Common myeloid progenitor, CD34-positive (primary cell): ENCODE measurements at regions not wholly inside any gene's neighbourhood (a gene's known extent, or its start where the extent isn't known, plus 50 kb on each side); places are given as distances from the start of the nearest gene placed in this dataset.

ENCODE experiments used
- CTCF ChIA-PET: fragments of 350-600 bp; sonication (Branson Sonifier 250); formaldehyde crosslinking; loops from one replicate; lab custom pipeline; 2021; ENCODE audit warnings: antibody characterized with exemption; lab: Charles Lee
- POLR2A ChIA-PET: fragments of 350-600 bp; sonication (Branson Sonifier 250); formaldehyde crosslinking; loops from one replicate; lab custom pipeline; 2021; ENCODE audit warnings: antibody characterized with exemption; lab: Charles Lee
- DNase-seq, 3 donors: peaks; one replicate each; pipeline versions ENCODE4 v3.0.0 to v3.0.0-alpha.2; 2013
- H3K27ac ChIP-seq, 2 experiments: 1 replicate in 1 of 2; 2 replicates in 1 of 2; pipeline ENCODE4 v1.7.0; 2013; ENCODE audit warnings: inconsistent platforms in 2 of 2, low read length in 2 of 2, mild to moderate bottlenecking in 2 of 2, low read depth in 1 of 2, moderate library complexity in 1 of 2; ENCODE audit not compliant: severe bottlenecking in 2 of 2, insufficient read depth in 1 of 2, poor library complexity in 1 of 2
- H3K27me3 ChIP-seq, 5 experiments: replicated peaks in 2 of 5; 1 replicate in 3 of 5; 2 replicates in 2 of 5; pipeline versions ENCODE4 v1.6.1 to v1.7.0; 2013; ENCODE audit warnings: low read length in 4 of 5, mild to moderate bottlenecking in 2 of 5, moderate library complexity in 2 of 5, inconsistent platforms in 1 of 5; ENCODE audit not compliant: insufficient read depth in 5 of 5, control insufficient read depth in 4 of 5
- H3K36me3 ChIP-seq, 4 experiments: 1 replicate in 2 of 4; 2 replicates in 2 of 4; pipeline versions ENCODE4 v1.6.1 to v1.7.0; 2013; ENCODE audit warnings: low read length in 3 of 4, control low read depth in 1 of 4, mild to moderate bottlenecking in 1 of 4; ENCODE audit not compliant: control insufficient read depth in 4 of 4, insufficient read depth in 4 of 4
- H3K4me1 ChIP-seq, 4 experiments: 1 replicate in 3 of 4; 2 replicates in 1 of 4; pipeline versions ENCODE4 v1.6.1 to v1.7.1; 2013; ENCODE audit warnings: low read length in 3 of 4, mild to moderate bottlenecking in 3 of 4, control low read depth in 1 of 4, inconsistent platforms in 1 of 4, moderate library complexity in 1 of 4; ENCODE audit not compliant: control insufficient read depth in 4 of 4, insufficient read depth in 4 of 4; ENCODE audit errors: control extremely low read depth in 1 of 4
- H3K4me3 ChIP-seq, 7 experiments: 1 replicate in 4 of 7; 2 replicates in 3 of 7; pipeline versions ENCODE4 v1.5.1 to v1.7.0; 2013; ENCODE audit warnings: mild to moderate bottlenecking in 7 of 7, low read length in 6 of 7, moderate library complexity in 6 of 7, inconsistent platforms in 2 of 7, low read depth in 2 of 7, control low read depth in 1 of 7; ENCODE audit not compliant: insufficient read depth in 4 of 7, control insufficient read depth in 1 of 7; ENCODE audit errors: extremely low read depth in 1 of 7
- H3K9me3 ChIP-seq, 5 experiments: 1 replicate in 4 of 5; 2 replicates in 1 of 5; pipeline versions ENCODE4 v1.6.1 to v1.7.1; 2013; ENCODE audit warnings: low read length in 4 of 5, mild to moderate bottlenecking in 2 of 5, inconsistent platforms in 1 of 5, low read depth in 1 of 5, moderate library complexity in 1 of 5; ENCODE audit not compliant: control insufficient read depth in 4 of 5, insufficient read depth in 2 of 5; ENCODE audit errors: control extremely low read depth in 1 of 5
- WGBS: methylation state at CpG from one replicate; pipeline ENCODE4 v1.1.5; 2013; ENCODE audit not compliant: insufficient coverage; 5-methylcytosine and 5-hydroxymethylcytosine counted together

DNA sequence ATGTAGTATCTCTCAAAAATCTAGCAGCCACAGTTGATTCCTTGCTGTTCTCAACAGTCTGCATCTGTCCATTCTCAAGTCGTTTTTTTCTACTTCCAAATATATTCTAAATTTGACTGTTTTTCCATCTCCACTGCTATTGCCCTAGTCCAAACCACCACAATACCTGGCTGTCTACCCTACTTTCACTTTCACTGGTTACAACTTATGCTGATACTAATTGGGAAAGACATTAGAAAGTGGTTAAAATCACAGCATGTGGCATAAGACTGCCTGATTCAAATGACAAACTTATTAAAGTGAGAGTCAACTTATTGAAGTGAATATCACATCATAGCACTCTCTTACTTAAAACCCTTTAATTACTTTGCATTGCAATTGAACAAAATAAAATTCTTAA lies 72.6 kb downstream of the CHST2 start:
- POLR2A ChIA-PET, result interaction anchor here (0.7 kb wide), 1 partner anchor 334 kb away, joined by 3 read pairs; no protein-coding TSS in a partner anchor
- DNase-seq, result no peak
- Histone ChIP-seq H3K27ac (no peak overlapping the region), H3K9me3 (peaks cover 0 to 4% (median 2%) of the 10 kb centered on the region in 5 experiments), H3K27me3 (no peaks in the 10 kb centered on the region), H3K36me3 (no peaks in the 10 kb centered on the region), H3K4me3 (no peak overlapping the region), H3K4me1 (no peaks in the 10 kb centered on the region)
- 50% methylated on average over 1 of the region's 1 CpG for WGBS
- CTCF ChIA-PET, result no interaction called here

DNA sequence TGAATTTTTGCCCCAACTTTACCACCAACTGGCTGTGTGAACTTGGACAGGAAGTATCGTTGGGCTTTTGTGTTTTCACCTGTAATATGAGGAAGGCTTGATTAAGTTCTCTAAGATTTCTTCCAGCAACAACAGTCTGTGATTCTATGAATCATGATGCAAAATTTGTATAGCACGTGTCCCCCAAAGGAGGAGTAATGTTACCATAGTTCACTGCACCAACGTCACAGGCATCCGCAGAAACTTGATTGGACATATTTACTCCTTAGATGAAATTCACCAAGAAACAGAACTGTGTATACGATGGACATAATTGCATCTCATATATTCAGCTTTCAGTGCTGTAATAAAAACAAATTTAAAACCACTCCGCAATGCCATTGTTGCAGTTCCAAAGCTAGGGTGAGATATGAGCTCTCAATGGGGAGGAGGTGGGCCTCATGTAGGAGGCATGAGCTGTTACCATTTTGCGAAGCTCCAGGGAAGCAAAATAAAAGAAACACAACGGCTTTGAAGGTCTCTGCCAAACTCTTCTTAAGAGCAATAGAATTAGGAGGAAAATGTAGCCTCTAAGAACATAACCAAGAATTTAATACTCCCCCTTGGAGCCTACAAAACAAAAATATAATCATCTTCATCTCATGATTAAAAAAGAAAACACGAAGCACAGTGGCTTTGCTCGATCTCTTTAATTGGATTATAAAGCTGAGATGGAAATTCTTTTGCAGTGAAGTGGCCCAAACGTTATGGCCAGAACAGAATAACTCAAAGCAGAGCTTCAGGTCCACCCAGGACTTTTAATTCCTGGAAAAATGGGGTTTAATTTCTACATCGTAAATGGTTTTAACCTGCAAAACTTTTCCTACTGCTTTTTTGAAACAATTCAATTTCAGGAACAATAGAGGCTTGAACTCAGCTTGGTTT lies 80.7 kb downstream of the CHST2 start:
- WGBS, result 91% methylated on average over 6 of the region's 12 CpGs
- peaks cover 0 to 6% (median 3%) of the 10 kb centered on the region in 5 experiments for H3K9me3 ChIP-seq
- H3K36me3 ChIP-seq, result no peaks in the 10 kb centered on the region
- H3K4me1 ChIP-seq, result no peaks in the 10 kb centered on the region
- ChIA-PET CTCF (no interaction called here), POLR2A (no interaction called here)
- no peak for DNase-seq
- H3K27ac ChIP-seq, result no peak overlapping the region
- H3K27me3 ChIP-seq, result no peaks in the 10 kb centered on the region
- no peak overlapping the region for H3K4me3 ChIP-seq

DNA sequence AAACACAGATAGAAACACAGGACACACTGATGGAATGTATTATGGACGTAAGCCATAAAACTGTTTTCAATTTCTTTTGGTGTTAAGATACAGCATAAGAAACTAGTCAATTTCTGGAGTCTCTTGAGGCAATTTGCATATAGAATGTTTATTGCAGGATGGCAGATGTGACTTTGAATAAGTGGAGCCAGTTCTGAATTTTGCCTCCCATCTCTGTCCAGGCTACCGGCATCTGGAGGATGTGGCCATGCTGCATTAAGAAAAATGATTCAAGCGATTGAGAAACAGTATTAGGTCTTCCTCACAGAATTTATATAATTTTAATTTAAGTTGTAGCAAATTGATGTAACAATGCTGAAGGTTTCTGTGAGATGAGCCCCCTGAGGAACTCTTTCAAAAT lies 81.5 kb downstream of the CHST2 start:
- CTCF ChIA-PET, result no interaction called here
- DNase-seq, result no peak
- peaks cover 0 to 11% (median 5%) of the 10 kb centered on the region in 5 experiments for H3K9me3 ChIP-seq
- no peaks in the 10 kb centered on the region for H3K36me3 ChIP-seq
- no peak overlapping the region for H3K4me3 ChIP-seq
- no peaks in the 10 kb centered on the region for H3K4me1 ChIP-seq
- no peaks in the 10 kb centered on the region for H3K27me3 ChIP-seq
- no peak overlapping the region for H3K27ac ChIP-seq
- POLR2A ChIA-PET, result no interaction called here
- WGBS, result 100% methylated on average over 1 of the region's 3 CpGs

DNA sequence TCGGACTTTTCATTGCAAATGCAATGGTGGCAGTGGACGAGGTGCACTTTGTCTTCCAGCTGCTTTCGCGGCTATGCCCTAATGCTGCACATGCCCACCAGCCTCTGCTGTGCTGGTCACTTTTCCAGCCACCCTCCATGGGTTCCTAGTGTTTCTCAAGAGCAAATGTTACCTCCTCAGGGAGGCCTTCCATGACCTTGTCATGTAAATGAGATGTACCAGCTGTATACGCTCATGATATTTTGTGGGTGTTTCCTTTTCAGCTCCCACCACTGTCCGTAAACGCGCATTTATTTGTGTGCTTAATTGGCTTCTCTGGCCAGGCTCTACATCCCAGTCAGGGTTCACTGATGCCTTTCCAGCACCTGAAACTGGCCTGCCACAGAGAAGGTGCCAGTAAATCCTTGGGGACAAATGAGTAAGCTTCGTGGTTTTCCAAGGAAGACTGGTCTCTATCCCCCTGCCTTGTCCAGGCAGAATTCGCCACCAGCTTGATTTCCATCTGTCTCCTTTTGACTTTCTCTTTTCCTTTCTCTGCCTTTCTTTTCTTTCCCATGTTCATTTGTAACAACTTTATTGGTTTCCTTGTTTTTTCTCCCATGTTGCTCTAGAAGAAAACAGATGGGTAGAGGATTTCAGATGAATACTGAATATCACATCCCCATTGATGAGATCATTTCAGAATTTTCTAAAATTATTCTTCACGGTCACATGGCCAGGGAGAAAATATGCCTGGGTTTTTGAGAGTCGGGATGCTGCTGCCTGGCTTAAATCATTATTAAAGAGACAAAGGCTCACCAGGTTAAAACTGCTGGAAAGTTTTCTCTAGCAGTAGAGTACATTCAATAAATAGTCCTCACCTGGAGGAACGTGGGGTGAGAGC lies 82.5 kb downstream of the CHST2 start:
- Histone ChIP-seq H3K27me3 (no peaks in the 10 kb centered on the region), H3K9me3 (peaks cover 0 to 8% (median 4%) of the 10 kb centered on the region in 5 experiments), H3K4me1 (peaks cover 0 to 2% (median under 1%) of the 10 kb centered on the region in 4 experiments), H3K27ac (no peak overlapping the region), H3K4me3 (no peak overlapping the region), H3K36me3 (no peaks in the 10 kb centered on the region)
- no peak for DNase-seq
- CTCF ChIA-PET, result interaction anchor here (1.4 kb wide), 2 partner anchors 15 to 19 kb away, joined by 3 read pairs; no protein-coding TSS in a partner anchor
- 94% methylated on average over 12 of the region's 13 CpGs for WGBS
- POLR2A ChIA-PET, result interaction anchor here (0.6 kb wide), 1 partner anchor 67 kb away, joined by 3 read pairs; no protein-coding TSS in a partner anchor

GRCh38 chr3:143203142-143203541 lies 83.6 kb downstream of the CHST2 start:
- H3K4me1 ChIP-seq, result peaks cover 0 to 7% (median 4%) of the 10 kb centered on the region in 4 experiments
- peaks cover 0 to 7% (median 2%) of the 10 kb centered on the region in 5 experiments for H3K9me3 ChIP-seq
- WGBS, result no CpG with 5 or more reads among the region's 3 CpGs
- CTCF ChIA-PET, result interaction anchor here (1.3 to 1.4 kb wide), 3 partner anchors 16 to 42 kb away, joined by 3 to 4 read pairs (median 3); no protein-coding TSS in a partner anchor
- no peak overlapping the region for H3K27ac ChIP-seq
- DNase-seq, result no peak
- POLR2A ChIA-PET, result no interaction called here
- no peak overlapping the region for H3K4me3 ChIP-seq
- H3K27me3 ChIP-seq, result no peaks in the 10 kb centered on the region
- H3K36me3 ChIP-seq, result no peaks in the 10 kb centered on the region

- ChIA-PET CTCF (interaction anchor here (1.3 to 1.4 kb wide), 2 partner anchors 17 to 41 kb away, joined by 3 to 4 read pairs; no protein-coding TSS in a partner anchor), POLR2A (interaction anchor here (0.5 kb wide), 1 partner anchor 78 kb away, joined by 3 read pairs; no protein-coding TSS in a partner anchor)
- Histone ChIP-seq H3K4me1 (peaks cover 0 to 7% (median 4%) of the 10 kb centered on the region in 4 experiments), H3K36me3 (no peaks in the 10 kb centered on the region), H3K9me3 (peaks cover 0 to 7% (median 2%) of the 10 kb centered on the region in 5 experiments), H3K27ac (no peak overlapping the region), H3K4me3 (no peak overlapping the region), H3K27me3 (no peaks in the 10 kb centered on the region)
- no peak for DNase-seq
- 91% methylated on average over 3 of the region's 3 CpGs for WGBS
Measured at GRCh38 chr3:143203848-143204247, 84.3 kb downstream of the CHST2 start.
